IMR-90 (cell line): ENCODE measurements at regions not wholly inside any gene's neighbourhood (a gene's known extent, or its start where the extent isn't known, plus 50 kb on each side); places are given as distances from the start of the nearest gene placed in this dataset.

Experiments
- ATAC-seq: fragments of 200-7000 bp; cut with Tn5 transposase; 2 replicates; pipeline ENCODE4 v1.9.1; 2020; ENCODE audit warnings: low read depth, mild to moderate bottlenecking, moderate library complexity
- BruUV-seq: library from RNA; stranded (reverse); fragments of 400-500 nt; replicated peaks from 2 replicates; lab custom pipeline; 2021; lab: Mats Ljungman, UMichigan
- CTCF ChIA-PET: fragments of 300-600 bp; formaldehyde crosslinking; extraction: SDS; loops from one replicate; lab custom pipeline; 2021; ENCODE audit warnings: antibody characterized with exemption; lab: Yijun Ruan, JAX
- POLR2A ChIA-PET: fragments of 300-600 bp; sonication (Branson Sonifier 250); formaldehyde crosslinking; loops from one replicate; lab custom pipeline; 2022; ENCODE audit warnings: antibody characterized with exemption; ENCODE audit not compliant: unreplicated experiment; lab: Charles Lee
- DNase-seq: peaks from one replicate; pipeline ENCODE4 v3.0.0; 2013
- H2AFZ ChIP-seq: replicated peaks from 2 replicates; pipeline ENCODE3; 2013; ENCODE audit warnings: low read length, mild to moderate bottlenecking; ENCODE audit not compliant: poor library complexity
- H2AK5ac ChIP-seq: 2 replicates; pipeline ENCODE4 v1.6.1; 2013; ENCODE audit warnings: low read depth, low read length, inconsistent platforms
- H2AK9ac ChIP-seq: replicated peaks from 2 replicates; pipeline ENCODE3; 2013; ENCODE audit warnings: mild to moderate bottlenecking, low read depth, low read length, moderate library complexity; ENCODE audit not compliant: poor library complexity
- H2BK120ac ChIP-seq: 2 replicates; pipeline ENCODE4 v1.6.1; 2013; ENCODE audit warnings: low read depth, low read length, inconsistent platforms
- H2BK15ac ChIP-seq: 3 replicates; pipeline ENCODE4 v1.6.1; 2013; ENCODE audit warnings: low read depth, low read length, inconsistent platforms
- H2BK20ac ChIP-seq: 2 replicates; pipeline ENCODE4 v1.6.1; 2013; ENCODE audit warnings: low read depth, mild to moderate bottlenecking, inconsistent platforms, low read length, moderate library complexity
- H2BK5ac ChIP-seq: 2 replicates; pipeline ENCODE4 v1.6.1; 2013; ENCODE audit warnings: mild to moderate bottlenecking, low read depth, low read length, inconsistent platforms; ENCODE audit not compliant: poor library complexity, severe bottlenecking
- H3K14ac ChIP-seq: replicated peaks from 2 replicates; pipeline ENCODE4 v1.6.1; 2013; ENCODE audit warnings: low read depth, low read length, inconsistent platforms
- H3K18ac ChIP-seq: 2 replicates; pipeline ENCODE4 v1.6.1; 2013; ENCODE audit warnings: low read depth, low read length, control low read depth
- H3K23ac ChIP-seq: 2 replicates; pipeline ENCODE4 v1.6.1; 2013; ENCODE audit warnings: low read depth, low read length, inconsistent platforms
- H3K27ac ChIP-seq: 2 replicates; pipeline ENCODE4 v1.5.1; 2013; ENCODE audit warnings: mild to moderate bottlenecking, control low read depth, low read length; ENCODE audit not compliant: insufficient read depth
- H3K27me3 ChIP-seq: 2 replicates; pipeline ENCODE4 v1.6.1; 2013; ENCODE audit warnings: low read length; ENCODE audit not compliant: control insufficient read depth, insufficient read depth
- H3K36me3 ChIP-seq: 2 replicates; pipeline ENCODE4 v1.6.1; 2013; ENCODE audit warnings: low read length, mixed read lengths; ENCODE audit not compliant: control insufficient read depth, insufficient read depth
- H3K4ac ChIP-seq: 2 replicates; pipeline ENCODE4 v1.6.1; 2013; ENCODE audit warnings: low read depth, low read length, inconsistent platforms
- H3K4me1 ChIP-seq: 2 replicates; pipeline ENCODE4 v1.6.1; 2013; ENCODE audit warnings: low read length, mixed read lengths; ENCODE audit not compliant: control insufficient read depth, insufficient read depth
- H3K4me2 ChIP-seq: 2 replicates; pipeline ENCODE4 v1.6.1; 2013; ENCODE audit warnings: low read depth, mild to moderate bottlenecking, control low read depth, low read length, moderate library complexity
- H3K4me3 ChIP-seq: 2 replicates; pipeline ENCODE4 v1.5.1; 2013; ENCODE audit warnings: low read depth, mild to moderate bottlenecking, control low read depth, low read length, moderate library complexity; ENCODE audit not compliant: insufficient read depth
- H3K56ac ChIP-seq: 2 replicates; pipeline ENCODE4 v1.6.1; 2013; ENCODE audit warnings: low read length, inconsistent platforms; ENCODE audit not compliant: insufficient read depth; ENCODE audit errors: extremely low read depth
- H3K79me1 ChIP-seq, 2 experiments: 2 replicates each; pipeline ENCODE4 v1.6.1; 2013; ENCODE audit warnings: low read length in 2 of 2, inconsistent platforms in 1 of 2, low read depth in 1 of 2
- H3K9ac ChIP-seq: 2 replicates; pipeline ENCODE4 v1.6.1; 2013; ENCODE audit warnings: low read depth, low read length, control low read depth
- H3K9me1 ChIP-seq: 2 replicates; pipeline ENCODE4 v1.6.1; 2013; ENCODE audit warnings: low read length, inconsistent platforms; ENCODE audit not compliant: insufficient read depth
- H3K9me3 ChIP-seq: 2 replicates; pipeline ENCODE4 v1.6.1; 2013; ENCODE audit warnings: low read length; ENCODE audit not compliant: control insufficient read depth, insufficient read depth
- H4K20me1 ChIP-seq: 2 replicates; pipeline ENCODE4 v1.6.1; 2013; ENCODE audit warnings: low read length, inconsistent platforms; ENCODE audit not compliant: insufficient read depth
- H4K5ac ChIP-seq: 2 replicates; pipeline ENCODE4 v1.6.1; 2013; ENCODE audit warnings: mild to moderate bottlenecking, low read depth, low read length, control low read depth
- H4K8ac ChIP-seq, 2 experiments: 2 replicates each; pipeline ENCODE4 v1.6.1; 2013; ENCODE audit warnings: low read depth in 2 of 2, low read length in 2 of 2, control low read depth in 1 of 2, inconsistent platforms in 1 of 2
- H4K91ac ChIP-seq: 2 replicates; pipeline ENCODE4 v1.6.1; 2013; ENCODE audit warnings: low read depth, low read length, inconsistent platforms; ENCODE audit not compliant: insufficient read depth
- CEBPB ChIP-seq: IDR thresholded peaks from 2 replicates; pipeline ENCODE4 v1.6.1; 2012; ENCODE audit warnings: low read depth, low read length, improper control_type of control experiment
- CHD1 ChIP-seq: IDR thresholded peaks from 2 replicates; pipeline ENCODE4 v1.6.1; 2012; ENCODE audit warnings: low read depth, low read length, improper control_type of control experiment
- FOS ChIP-seq: fragments of 150-350 bp; IDR thresholded peaks from 2 replicates; pipeline ENCODE4 v1.6.1; 2016; ENCODE audit warnings: low read depth, low read length
- MAFK ChIP-seq: IDR thresholded peaks from 2 replicates; pipeline ENCODE4 v1.6.1; 2012; ENCODE audit warnings: low read depth, low read length, improper control_type of control experiment
- MAZ ChIP-seq: IDR thresholded peaks from 2 replicates; pipeline ENCODE4 v1.6.1; 2012; ENCODE audit warnings: low read depth, mild to moderate bottlenecking, low read length, improper control_type of control experiment, moderate library complexity, borderline replicate concordance
- MXI1 ChIP-seq: IDR thresholded peaks from 2 replicates; pipeline ENCODE4 v1.6.1; 2012; ENCODE audit warnings: low read depth, mild to moderate bottlenecking, low read length, moderate library complexity, borderline replicate concordance
- NFE2L2 ChIP-seq: fragments of 150-350 bp; IDR thresholded peaks from 2 replicates; pipeline ENCODE4 v1.6.1; 2016; ENCODE audit warnings: low read depth, mild to moderate bottlenecking, low read length
- POLR2A ChIP-seq: IDR thresholded peaks from 2 replicates; pipeline ENCODE4 v1.6.1; 2012; ENCODE audit warnings: mild to moderate bottlenecking, low read depth, low read length
- RAD21 ChIP-seq: IDR thresholded peaks from 2 replicates; pipeline ENCODE4 v1.6.1; 2012; ENCODE audit warnings: low read length, improper control_type of control experiment
- RCOR1 ChIP-seq: IDR thresholded peaks from 2 replicates; pipeline ENCODE4 v1.6.1; 2012; ENCODE audit warnings: mild to moderate bottlenecking, low read length, improper control_type of control experiment; ENCODE audit not compliant: insufficient replicate concordance
- SMC3 ChIP-seq: fragments of 150-350 bp; IDR thresholded peaks from 2 replicates; pipeline ENCODE4 v1.6.1; 2016; ENCODE audit warnings: low read depth, mild to moderate bottlenecking, antibody characterized with exemption, low read length, moderate library complexity
- WGBS, 2 experiments: methylation state at CpG; one replicate each; pipeline versions ENCODE4 v1.1.5 to v1.1.7; 2013; ENCODE audit warnings: missing lambda C conversion rate in 2 of 2; ENCODE audit not compliant: insufficient read length in 1 of 2; ENCODE audit errors: extremely low coverage in 2 of 2; 5-methylcytosine and 5-hydroxymethylcytosine counted together
- dilution Hi-C: fragments of 300-500 bp; cut with HindIII; formaldehyde crosslinking; loops from one replicate; pipeline ENCODE4 v1.14.3; 2018; ENCODE audit warnings: low sequenced_read_pairs; ENCODE audit not compliant: unreplicated experiment
- in situ Hi-C: fragments of 300-500 bp; cut with MboI; formaldehyde crosslinking; loops from 3 replicates; pipeline ENCODE4 v1.14.3; 2019; ENCODE audit warnings: low sequenced_read_pairs, inconsistent platforms, mixed read lengths
- intact Hi-C: fragments of 100-400 bp; cut with micrococcal nuclease; formaldehyde crosslinking; loops from 2 replicates; pipeline ENCODE4 v1.10.0; 2022
- TF ChIP-seq, protein P1 (sequence below): fragments of 150-350 bp; IDR thresholded peaks from 2 replicates; pipeline ENCODE4 v1.6.1; 2017; ENCODE audit warnings: mild to moderate bottlenecking, antibody characterized with exemption, low read length, low read depth

DNA sequence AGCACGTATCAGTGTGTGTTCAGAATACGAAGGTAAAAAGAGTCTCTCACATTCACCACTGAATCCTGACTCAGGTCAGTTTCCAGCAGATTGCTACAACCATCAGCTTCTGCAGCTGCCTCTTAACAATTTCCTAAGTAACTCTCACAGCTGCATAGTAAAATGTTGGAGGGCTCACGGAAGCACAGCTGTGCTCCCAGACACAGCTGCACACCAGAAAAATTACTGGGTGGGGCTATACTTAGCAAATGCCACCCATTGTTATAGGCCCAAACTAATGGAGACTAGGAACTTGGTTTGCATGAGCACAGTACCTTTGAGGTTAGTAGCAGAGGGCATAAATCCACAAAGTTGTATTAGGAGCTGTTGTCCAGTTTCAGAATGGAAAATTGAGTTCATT lies 153.9 kb upstream of the ERBB4 start:
- no peak overlapping the region for H3K4me2 ChIP-seq

More for the DNA sequence above, 153.9 kb upstream of the ERBB4 start:
- H3K27me3 ChIP-seq, result no peaks in the 10 kb centered on the region
- dilution Hi-C loops (no loop called here), intact Hi-C loops (no loop called here), in situ Hi-C loops (no loop called here)
- no peak overlapping the region for H2BK5ac ChIP-seq
- BruUV-seq, result no TSS peak
- ChIA-PET CTCF (interaction anchor here (0.7 kb wide), 1 partner anchor 23 kb away, joined by 3 read pairs; no protein-coding TSS in a partner anchor), POLR2A (no interaction called here)
- no peak overlapping the region for H3K9ac ChIP-seq
- H3K4ac ChIP-seq, result no peak overlapping the region
- no peaks in the 10 kb centered on the region for H3K9me1 ChIP-seq
- H3K4me1 ChIP-seq, result 0 out of 2 replicates have a peak, but pooled peaks cover 1% of the 10 kb centered on the region
- no peak overlapping the region; the same call in 1 of the 2 replicates for H3K18ac ChIP-seq
- no peaks in the 10 kb centered on the region for H3K79me1 ChIP-seq
- H4K5ac ChIP-seq, result no peak overlapping the region
- TF ChIP-seq RAD21, result no peak
- no peak for TF ChIP-seq MAFK
- TF ChIP-seq SMC3, result no peak
- TF ChIP-seq FOS, result no peak
- no peak for TF ChIP-seq POLR2A
- no peak for TF ChIP-seq MXI1
- no peak for TF ChIP-seq NFE2L2
- no peak for TF ChIP-seq CEBPB
- TF ChIP-seq, protein P1, sequence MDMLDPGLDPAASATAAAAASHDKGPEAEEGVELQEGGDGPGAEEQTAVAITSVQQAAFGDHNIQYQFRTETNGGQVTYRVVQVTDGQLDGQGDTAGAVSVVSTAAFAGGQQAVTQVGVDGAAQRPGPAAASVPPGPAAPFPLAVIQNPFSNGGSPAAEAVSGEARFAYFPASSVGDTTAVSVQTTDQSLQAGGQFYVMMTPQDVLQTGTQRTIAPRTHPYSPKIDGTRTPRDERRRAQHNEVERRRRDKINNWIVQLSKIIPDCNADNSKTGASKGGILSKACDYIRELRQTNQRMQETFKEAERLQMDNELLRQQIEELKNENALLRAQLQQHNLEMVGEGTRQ, result no peak
- TF ChIP-seq MAZ, result no peak
- no peak for TF ChIP-seq CHD1
- no peak for TF ChIP-seq RCOR1
- ATAC-seq (no peak), DNase-seq (no peak)
- no peak overlapping the region for H3K14ac ChIP-seq
- H3K36me3 ChIP-seq, result no peaks in the 10 kb centered on the region
- H2AK9ac ChIP-seq, result no peak overlapping the region
- no peak overlapping the region for H3K56ac ChIP-seq
- no peak overlapping the region for H4K91ac ChIP-seq
- no CpG with 5 or more reads among the region's 3 CpGs for WGBS, 2 experiments
- H2BK20ac ChIP-seq, result no peak overlapping the region
- H3K23ac ChIP-seq, result no peak overlapping the region
- H3K9me3 ChIP-seq, result no peaks in the 10 kb centered on the region
- H2BK120ac ChIP-seq, result no peak overlapping the region
- H2BK15ac ChIP-seq, result no peak overlapping the region
- H2AFZ ChIP-seq, result peak overlapping the region; percentile 63
- no peaks in the 10 kb centered on the region for H4K20me1 ChIP-seq
- no peak overlapping the region for H3K4me3 ChIP-seq
- no peak overlapping the region for H2AK5ac ChIP-seq
- H4K8ac ChIP-seq, result no peak overlapping the region; a peak in 1 of 4 replicates
- H3K27ac ChIP-seq, result no peak overlapping the region
